OCI-LY3 (cell line): ENCODE measurements at regions not wholly inside any gene's neighbourhood (a gene's known extent, or its start where the extent isn't known, plus 50 kb on each side); places are given as distances from the start of the nearest gene placed in this dataset.

Source experiments
- H2AFZ ChIP-seq: fragments of 200-600, 300-600 bp; shearing (Covaris generic); 2 replicates; pipeline ENCODE4 v1.6.0; 2014; ENCODE audit warnings: antibody characterized with exemption, low read depth, low read length
- H3K27ac ChIP-seq: fragments of 200-600, 300-600 bp; sonication (generic); 2 replicates; pipeline ENCODE4 v1.5.1; 2014; ENCODE audit warnings: mild to moderate bottlenecking, low read length, moderate library complexity, mixed read lengths
- H3K27me3 ChIP-seq: fragments of 200-600, 300-600 bp; sonication (generic); 2 replicates; pipeline ENCODE4 v1.6.1; 2014; ENCODE audit warnings: low read depth, low read length, mixed read lengths
- H3K36me3 ChIP-seq: fragments of 200-600, 300-600 bp; sonication (generic); replicated peaks from 2 replicates; pipeline ENCODE3; 2014; ENCODE audit warnings: low read depth, low read length, mixed read lengths
- H3K4me1 ChIP-seq: fragments of 300-600, 200-600 bp; sonication (generic); 2 replicates; pipeline ENCODE4 v1.6.1; 2014; ENCODE audit warnings: low read length, mixed read lengths
- H3K4me2 ChIP-seq: fragments of 200-600, 300-600 bp; sonication (generic); 2 replicates; pipeline ENCODE4 v1.6.1; 2014; ENCODE audit warnings: low read length, mixed read lengths
- H3K4me3 ChIP-seq: fragments of 300-600, 200-600 bp; sonication (generic); 2 replicates; pipeline ENCODE4 v1.5.1; 2014; ENCODE audit warnings: antibody characterized with exemption, mild to moderate bottlenecking, low read length, moderate library complexity
- H3K79me2 ChIP-seq: fragments of 300-600, 200-600 bp; shearing (Covaris generic); 2 replicates; pipeline ENCODE4 v1.6.1; 2014; ENCODE audit warnings: mild to moderate bottlenecking, low read length, mixed read lengths
- H3K9ac ChIP-seq: fragments of 300-600, 200-600 bp; shearing (Covaris generic); 2 replicates; pipeline ENCODE4 v1.6.0; 2014; ENCODE audit warnings: mild to moderate bottlenecking, low read length, moderate library complexity
- H3K9me3 ChIP-seq: fragments of 200-600, 300-600 bp; shearing (Covaris generic); 2 replicates; pipeline ENCODE4 v1.6.1; 2014; ENCODE audit warnings: low read length, mixed read lengths; ENCODE audit not compliant: insufficient read depth
- H4K20me1 ChIP-seq: fragments of 200-600, 300-600 bp; sonication (generic); 2 replicates; pipeline ENCODE4 v1.6.1; 2016; ENCODE audit warnings: low read length, mixed read lengths; ENCODE audit not compliant: insufficient read depth
- EZH2phosphoT487 ChIP-seq: fragments of 200-600 bp; shearing (Covaris generic); IDR thresholded peaks from 2 replicates; pipeline ENCODE4 v1.6.1; 2018; ENCODE audit warnings: antibody characterized with exemption, mixed run types, low read depth
- TF ChIP-seq, protein P1 (sequence below): fragments of 200-600, 300-600 bp; sonication (generic); IDR thresholded peaks from 2 replicates; pipeline ENCODE4 v1.5.1; 2014; ENCODE audit warnings: antibody characterized with exemption, low read length, low read depth

DNA sequence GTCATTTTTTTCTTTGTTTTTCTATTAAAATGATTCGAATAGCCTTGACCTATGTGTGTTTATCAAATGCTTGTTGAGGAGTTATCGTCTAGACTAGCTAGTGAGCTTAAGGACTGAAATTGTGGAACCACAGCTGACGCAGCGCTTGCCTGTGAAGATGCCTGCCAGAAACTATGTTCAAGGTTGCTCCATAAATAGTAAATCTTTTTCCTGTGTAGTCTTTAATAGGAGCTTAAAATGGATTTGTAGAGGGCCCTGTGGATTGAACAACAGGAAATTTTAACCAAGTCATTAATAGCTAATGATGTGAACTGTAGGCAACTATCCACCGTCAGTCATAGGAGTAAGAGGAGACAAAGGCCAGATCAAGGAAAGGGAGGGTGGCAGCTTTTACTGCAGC lies 145.1 kb downstream of the GNAI1 start:
- H4K20me1 ChIP-seq, result no peaks in the 10 kb centered on the region
- H3K4me1 ChIP-seq, result no peaks in the 10 kb centered on the region
- H3K79me2 ChIP-seq, result no peaks in the 10 kb centered on the region
- H3K27ac ChIP-seq, result no peak overlapping the region
- TF ChIP-seq EZH2phosphoT487, result no peak
- TF ChIP-seq, protein P1, sequence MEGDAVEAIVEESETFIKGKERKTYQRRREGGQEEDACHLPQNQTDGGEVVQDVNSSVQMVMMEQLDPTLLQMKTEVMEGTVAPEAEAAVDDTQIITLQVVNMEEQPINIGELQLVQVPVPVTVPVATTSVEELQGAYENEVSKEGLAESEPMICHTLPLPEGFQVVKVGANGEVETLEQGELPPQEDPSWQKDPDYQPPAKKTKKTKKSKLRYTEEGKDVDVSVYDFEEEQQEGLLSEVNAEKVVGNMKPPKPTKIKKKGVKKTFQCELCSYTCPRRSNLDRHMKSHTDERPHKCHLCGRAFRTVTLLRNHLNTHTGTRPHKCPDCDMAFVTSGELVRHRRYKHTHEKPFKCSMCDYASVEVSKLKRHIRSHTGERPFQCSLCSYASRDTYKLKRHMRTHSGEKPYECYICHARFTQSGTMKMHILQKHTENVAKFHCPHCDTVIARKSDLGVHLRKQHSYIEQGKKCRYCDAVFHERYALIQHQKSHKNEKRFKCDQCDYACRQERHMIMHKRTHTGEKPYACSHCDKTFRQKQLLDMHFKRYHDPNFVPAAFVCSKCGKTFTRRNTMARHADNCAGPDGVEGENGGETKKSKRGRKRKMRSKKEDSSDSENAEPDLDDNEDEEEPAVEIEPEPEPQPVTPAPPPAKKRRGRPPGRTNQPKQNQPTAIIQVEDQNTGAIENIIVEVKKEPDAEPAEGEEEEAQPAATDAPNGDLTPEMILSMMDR, result no peak
- no peak overlapping the region for H3K4me3 ChIP-seq
- H3K27me3 ChIP-seq, result no peaks in the 10 kb centered on the region
- no peaks in the 10 kb centered on the region for H3K36me3 ChIP-seq
- no peak overlapping the region for H2AFZ ChIP-seq
- no peaks in the 10 kb centered on the region for H3K9me3 ChIP-seq
- no peak overlapping the region for H3K9ac ChIP-seq
- H3K4me2 ChIP-seq, result no peak overlapping the region

GRCh38 chr7:80278737-80279136 lies 144.1 kb downstream of the GNAI1 start:
- Histone ChIP-seq H3K4me2 (no peak overlapping the region), H3K4me3 (no peak overlapping the region), H3K9ac (no peak overlapping the region), H3K36me3 (no peaks in the 10 kb centered on the region), H3K4me1 (no peaks in the 10 kb centered on the region), H3K9me3 (no peaks in the 10 kb centered on the region), H2AFZ (no peak overlapping the region), H3K27me3 (no peaks in the 10 kb centered on the region), H4K20me1 (no peaks in the 10 kb centered on the region), H3K27ac (no peak overlapping the region), H3K79me2 (no peaks in the 10 kb centered on the region)
- no peak for TF ChIP-seq EZH2phosphoT487
- TF ChIP-seq, protein P1, result no peak

DNA sequence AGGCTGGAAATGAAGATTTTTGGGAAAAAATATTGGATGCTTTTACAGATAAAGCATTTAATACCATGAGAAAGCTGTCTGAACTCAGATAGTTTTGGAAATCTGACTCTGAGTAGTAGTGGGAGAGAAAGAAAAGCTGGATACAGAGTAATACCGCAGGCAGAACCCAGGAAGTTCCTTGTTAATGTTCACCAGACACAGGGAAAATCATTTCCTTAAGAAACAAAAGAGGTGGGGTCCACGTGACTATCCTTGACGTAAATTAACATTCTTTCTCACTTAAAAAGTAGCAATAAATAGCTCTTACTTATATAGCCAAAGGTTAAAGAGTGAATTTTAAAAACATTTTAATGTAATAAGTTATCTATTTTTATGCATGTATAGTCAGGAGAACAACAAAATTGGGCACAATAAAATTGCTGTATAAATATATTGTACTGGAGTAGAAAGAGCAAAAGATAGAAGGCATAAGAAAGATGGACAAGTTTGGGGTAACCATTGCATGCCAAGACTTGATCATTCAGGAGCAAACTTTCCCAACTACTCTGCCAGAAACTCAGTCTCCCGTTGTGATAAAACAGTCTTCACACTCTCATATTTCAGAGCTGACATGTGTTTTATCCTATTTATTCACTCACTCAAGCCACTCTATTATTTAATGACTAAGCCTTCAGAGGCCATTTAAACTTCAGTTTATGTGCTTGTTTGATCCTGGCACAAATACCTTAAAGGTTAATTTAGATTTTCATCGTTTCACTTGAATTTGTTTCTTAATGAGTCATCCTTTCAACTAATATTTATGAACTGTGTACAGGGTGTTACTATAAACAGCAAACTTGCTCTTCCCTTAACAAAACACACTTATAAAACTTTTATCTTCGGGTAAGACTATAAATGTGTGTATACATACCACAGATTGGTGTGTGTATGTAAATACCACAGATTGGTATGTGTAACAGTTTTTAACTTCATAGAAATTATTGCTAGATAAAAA lies 143.1 kb downstream of the GNAI1 start:
- Histone ChIP-seq H3K4me1 (no peaks in the 10 kb centered on the region), H3K4me2 (no peak overlapping the region), H3K4me3 (no peak overlapping the region), H3K9me3 (no peaks in the 10 kb centered on the region), H3K79me2 (no peaks in the 10 kb centered on the region), H3K9ac (no peak overlapping the region), H3K27ac (no peak overlapping the region), H3K36me3 (no peaks in the 10 kb centered on the region), H3K27me3 (no peaks in the 10 kb centered on the region), H4K20me1 (no peaks in the 10 kb centered on the region), H2AFZ (no peak overlapping the region)
- no peak for TF ChIP-seq EZH2phosphoT487
- TF ChIP-seq, protein P1, result no peak
